HepG2 (cell line): ENCODE measurements at regions not wholly inside any gene's neighbourhood (a gene's known extent, or its start where the extent isn't known, plus 50 kb on each side); places are given as distances from the start of the nearest gene placed in this dataset.

Experiments
- ATAC-seq: fragments of 200-7000 bp; cut with Tn5 transposase; 3 replicates; pipeline ENCODE4 v1.9.1; 2020; ENCODE audit warnings: mild to moderate bottlenecking, moderate library complexity
- BruUV-seq: library from RNA; stranded (reverse); fragments of 400-500 nt; replicated peaks from 2 replicates; lab custom pipeline; 2021; lab: Mats Ljungman, UMichigan
- CTCF ChIA-PET: fragments of 300-600 bp; formaldehyde crosslinking; extraction: SDS; loops from one replicate; lab custom pipeline; 2021; ENCODE audit warnings: low total read pairs, inconsistent platforms, low intra/inter-chr PET ratio; lab: Yijun Ruan, JAX
- POLR2A ChIA-PET: fragments of 350-600 bp; sonication (Branson Sonifier 250); formaldehyde crosslinking; loops from one replicate; lab custom pipeline; 2020; ENCODE audit warnings: antibody characterized with exemption, inconsistent platforms; lab: Yijun Ruan, JAX
- DNase-seq: peaks from one replicate; pipeline ENCODE4 v3.0.0-alpha.2; 2015; ENCODE audit warnings: low spot score
- FAIRE-seq: peaks from 3 replicates; lab custom pipeline; 2011; peaks lifted over from hg19 to GRCh38; lab: Jason Lieb, UNC
- H2AFZ ChIP-seq: one replicate; pipeline ENCODE4 v1.6.1; 2011; ENCODE audit warnings: low read length, inconsistent platforms
- H3K27ac ChIP-seq: fragments of 300-600 bp; 3 replicates; pipeline ENCODE4 v1.8.0; 2011; ENCODE audit warnings: mixed run types, mild to moderate bottlenecking, mixed read lengths, low read length, inconsistent platforms; ENCODE audit not compliant: insufficient read depth; ENCODE audit errors: extremely low read length
- H3K27me3 ChIP-seq, 2 experiments: fragments of 200-600 bp in 1 of 2; 2 replicates in 1 of 2; 3 replicates in 1 of 2; pipeline versions ENCODE4 v1.6.0 to v1.8.0; 2011; ENCODE audit warnings: low read length in 2 of 2, mild to moderate bottlenecking in 2 of 2, moderate library complexity in 2 of 2, inconsistent platforms in 1 of 2; ENCODE audit not compliant: insufficient read depth in 2 of 2, control insufficient read depth in 1 of 2
- H3K36me3 ChIP-seq, 2 experiments: fragments of 200-600 bp in 1 of 2; replicated peaks in 1 of 2; 2 replicates in 1 of 2; 3 replicates in 1 of 2; pipeline versions ENCODE4 v1.5.1 to v1.8.0; 2011; ENCODE audit warnings: low read length in 2 of 2, inconsistent platforms in 1 of 2; ENCODE audit not compliant: insufficient read depth in 2 of 2, control insufficient read depth in 1 of 2
- H3K4me1 ChIP-seq: 2 replicates; pipeline ENCODE4 v1.5.1; 2012; ENCODE audit warnings: low read length, inconsistent platforms; ENCODE audit not compliant: insufficient read depth
- H3K4me2 ChIP-seq: 2 replicates; pipeline ENCODE4 v1.6.0; 2011; ENCODE audit warnings: low read depth, low read length, inconsistent platforms
- H3K4me3 ChIP-seq, 3 experiments: fragments of 200-600 bp in 1 of 3; sonication (generic), shearing (Covaris generic) in 1 of 3; replicated peaks in 1 of 3; 2 replicates each; pipeline ENCODE4 v1.5.1; 2011 to 2016; ENCODE audit warnings: low read length in 3 of 3, inconsistent platforms in 2 of 3, low read depth in 2 of 3, mild to moderate bottlenecking in 2 of 3, control low read depth in 1 of 3, mixed read lengths in 1 of 3; ENCODE audit not compliant: insufficient read depth in 1 of 3
- H3K79me2 ChIP-seq: one replicate; pipeline ENCODE4 v1.6.1; 2011; ENCODE audit warnings: low read length, inconsistent platforms; ENCODE audit not compliant: insufficient read depth
- H3K9ac ChIP-seq: 2 replicates; pipeline ENCODE4 v1.6.0; 2011; ENCODE audit warnings: mild to moderate bottlenecking, low read depth, low read length, inconsistent platforms; ENCODE audit not compliant: insufficient read depth
- H3K9me3 ChIP-seq: 2 replicates; pipeline ENCODE4 v1.5.1; 2012; ENCODE audit warnings: mild to moderate bottlenecking, low read length
- H4K20me1 ChIP-seq: 2 replicates; pipeline ENCODE4 v1.6.0; 2011; ENCODE audit warnings: inconsistent platforms, mild to moderate bottlenecking, low read length, moderate library complexity; ENCODE audit not compliant: insufficient read depth
- CAMTA2 ChIP-seq: sonication (generic); formaldehyde crosslinking; IDR thresholded peaks from 2 replicates; pipeline ENCODE4 v1.4.0; 2020; ENCODE audit warnings: mild to moderate bottlenecking, missing genetic modification reagents, borderline replicate concordance
- DZIP1 ChIP-seq: sonication (generic); formaldehyde crosslinking; IDR thresholded peaks from 2 replicates; pipeline ENCODE4 v1.5.0; 2020; ENCODE audit warnings: mild to moderate bottlenecking, missing genetic modification reagents
- ELF3 ChIP-seq: IDR thresholded peaks from 2 replicates; pipeline ENCODE4 v1.6.1; 2016; ENCODE audit warnings: missing genetic modification reagents, missing compliant biosample characterization
- KDM2A ChIP-seq: sonication (generic); formaldehyde crosslinking; IDR thresholded peaks from 2 replicates; pipeline ENCODE4 v1.4.0; 2020; ENCODE audit warnings: low read depth, missing genetic modification reagents, borderline replicate concordance
- KMT2A ChIP-seq: sonication (generic); formaldehyde crosslinking; IDR thresholded peaks from 2 replicates; pipeline ENCODE4 v1.4.0; 2020; ENCODE audit warnings: missing genetic modification reagents
- POLR2A ChIP-seq, 2 experiments: IDR thresholded peaks; 2 replicates each; pipeline ENCODE4 v1.6.1; 2011; ENCODE audit warnings: low read depth in 2 of 2, low read length in 2 of 2, mild to moderate bottlenecking in 1 of 2, moderate library complexity in 1 of 2; ENCODE audit not compliant: insufficient read depth in 1 of 2
- RBM39 ChIP-seq: fragments of 200-400 bp; formaldehyde crosslinking; IDR thresholded peaks from one replicate; pipeline ENCODE4 v1.6.1; 2018; ENCODE audit warnings: antibody characterized with exemption, mild to moderate bottlenecking, low read depth, low read length; ENCODE audit not compliant: poor library complexity, severe bottlenecking
- SALL2 ChIP-seq: sonication (generic); formaldehyde crosslinking; IDR thresholded peaks from 2 replicates; pipeline ENCODE4 v1.8.1; 2023; ENCODE audit warnings: mild to moderate bottlenecking, missing genetic modification reagents, inconsistent platforms
- SMC3 ChIP-seq: IDR thresholded peaks from 2 replicates; pipeline ENCODE4 v1.6.1; 2011; ENCODE audit warnings: low read length, improper control_type of control experiment
- TBX3 ChIP-seq: fragments of 450-650 bp; IDR thresholded peaks from 2 replicates; pipeline ENCODE4 v1.6.1; 2017; ENCODE audit warnings: antibody characterized with exemption, mild to moderate bottlenecking, inconsistent platforms, borderline replicate concordance
- ZNF253 ChIP-seq: sonication (generic); formaldehyde crosslinking; IDR thresholded peaks from 2 replicates; pipeline ENCODE4 v1.8.0; 2022; ENCODE audit warnings: mild to moderate bottlenecking, missing genetic modification reagents, borderline replicate concordance
- ZNF468 ChIP-seq: sonication (generic); formaldehyde crosslinking; IDR thresholded peaks from 2 replicates; pipeline ENCODE4 v1.8.0; 2022; ENCODE audit warnings: mild to moderate bottlenecking, moderate library complexity, missing genetic modification reagents
- ZNF678 ChIP-seq: sonication (generic); formaldehyde crosslinking; IDR thresholded peaks from 2 replicates; pipeline ENCODE4 v1.4.0; 2020; ENCODE audit warnings: mild to moderate bottlenecking, missing genetic modification reagents
- ZNF724P ChIP-seq: sonication (generic); formaldehyde crosslinking; IDR thresholded peaks from 2 replicates; pipeline ENCODE4 v1.8.0; 2022; ENCODE audit warnings: missing genetic modification reagents, borderline replicate concordance
- ZNF747 ChIP-seq: sonication (generic); formaldehyde crosslinking; IDR thresholded peaks from 2 replicates; pipeline ENCODE4 v1.8.1; 2023; ENCODE audit warnings: missing genetic modification reagents, mild to moderate bottlenecking, borderline replicate concordance
- ZSCAN20 ChIP-seq: sonication (generic); formaldehyde crosslinking; IDR thresholded peaks from 2 replicates; pipeline ENCODE4 v1.4.0; 2020; ENCODE audit warnings: missing genetic modification reagents, mild to moderate bottlenecking, borderline replicate concordance
- WGBS: methylation state at CpG from one replicate; pipeline ENCODE4 v1.1.6; 2017; ENCODE audit warnings: low lambda C conversion rate; 5-methylcytosine and 5-hydroxymethylcytosine counted together
- in situ Hi-C: cut with HindIII; loops from 2 replicates; pipeline ENCODE4 v1.10.0; 2017; ENCODE audit warnings: low pct_unique_long_range_greater_than_20kb; ENCODE audit not compliant: extremely low pct_ligation_motif_present
- intact Hi-C: fragments of 100-400 bp; cut with micrococcal nuclease; formaldehyde crosslinking; loops from one replicate; pipeline ENCODE4 v1.10.0; 2022; ENCODE audit not compliant: unreplicated experiment
- TF ChIP-seq, protein P1 (sequence below): sonication (generic); formaldehyde crosslinking; IDR thresholded peaks from 2 replicates; pipeline ENCODE4 v1.9.0; 2022; ENCODE audit warnings: missing genetic modification reagents, mild to moderate bottlenecking, borderline replicate concordance

DNA sequence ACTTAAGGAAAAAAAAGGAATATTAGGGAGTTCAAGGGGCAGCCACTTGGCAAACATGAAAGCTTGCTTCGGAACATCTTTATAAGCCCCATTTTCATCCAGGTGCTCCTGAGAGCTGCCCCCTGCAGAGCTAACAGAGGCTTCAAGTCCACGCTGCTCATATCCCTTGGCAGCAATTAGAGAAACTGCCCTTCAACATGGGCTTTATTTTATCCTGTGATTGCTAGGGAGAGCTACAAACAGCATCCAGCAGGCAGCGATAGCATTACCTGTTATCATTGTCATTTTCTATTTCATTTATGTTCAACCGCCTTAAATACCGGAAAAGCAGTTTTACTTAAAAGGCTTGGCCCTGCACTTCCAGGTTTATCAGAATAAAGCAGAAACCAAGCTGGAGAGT lies 68.4 kb upstream of the MCTP2 start:
- H3K9ac ChIP-seq, result no peak overlapping the region
- intact Hi-C loops, result loop anchor here (5.0 kb wide), 1 partner anchor 414 kb away; no protein-coding TSS in a partner anchor
- TF ChIP-seq ZSCAN20 (CRISPR knock-in tag) (no peak), ZNF468 (CRISPR knock-in tag) (no peak), KMT2A (CRISPR knock-in tag) (no peak), ELF3 (CRISPR knock-in tag) (no peak), TBX3 (no peak), ZNF747 (no peak), SALL2 (CRISPR knock-in tag) (no peak), KDM2A (CRISPR knock-in tag) (no peak), ZNF253 (CRISPR knock-in tag) (no peak)
- no peaks in the 10 kb centered on the region for H4K20me1 ChIP-seq
- no peak overlapping the region for H3K4me2 ChIP-seq
- H3K36me3 ChIP-seq, result no peaks in the 10 kb centered on the region
- no peak for DNase-seq
- H2AFZ ChIP-seq, result no peak overlapping the region
- no peak for ATAC-seq
- FAIRE-seq, result no peak
- 48% methylated on average over 5 of the region's 5 CpGs for WGBS
- POLR2A ChIA-PET, result no interaction called here
- no peak overlapping the region for H3K4me3 ChIP-seq
- CTCF ChIA-PET, result interaction anchor here (6.1 kb wide), 1 partner anchor 161 kb away, joined by 61 read pairs; no protein-coding TSS in a partner anchor
- H3K79me2 ChIP-seq, result no peaks in the 10 kb centered on the region
- in situ Hi-C loops, result loop anchor here (5.0 to 10.0 kb wide), 2 partner anchors 159 to 302 kb away; no protein-coding TSS in a partner anchor
- BruUV-seq, result no TSS peak
- no peak overlapping the region for H3K27ac ChIP-seq
- no peaks in the 10 kb centered on the region for H3K4me1 ChIP-seq
- no peaks in the 10 kb centered on the region for H3K9me3 ChIP-seq
- H3K27me3 ChIP-seq, result no peaks in the 10 kb centered on the region

DNA sequence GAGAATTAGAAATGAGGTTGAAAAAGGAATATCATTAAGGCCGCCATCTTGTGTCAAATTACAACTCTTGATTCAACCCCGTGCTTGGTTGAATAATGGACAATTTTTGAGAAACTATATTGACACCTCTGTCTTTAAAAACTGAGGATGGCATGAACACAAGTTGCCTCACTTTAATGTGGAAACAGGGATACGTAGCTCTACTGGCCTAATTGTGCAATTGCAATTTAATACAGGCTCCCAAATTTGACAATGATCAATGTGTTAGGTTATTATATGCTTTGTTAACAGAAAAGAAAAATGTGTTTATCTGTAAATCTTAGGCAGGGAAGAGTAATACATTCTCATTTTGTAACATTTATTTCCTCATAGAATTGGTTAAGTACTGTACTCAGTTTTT lies 77.1 kb upstream of the MCTP2 start:
- intact Hi-C loops (no loop called here), in situ Hi-C loops (no loop called here)
- Histone ChIP-seq H3K4me2 (no peak overlapping the region), H2AFZ (no peak overlapping the region), H3K4me3 (no peak overlapping the region), H3K79me2 (no peaks in the 10 kb centered on the region), H3K27me3 (no peaks in the 10 kb centered on the region), H3K36me3 (no peaks in the 10 kb centered on the region), H4K20me1 (no peaks in the 10 kb centered on the region), H3K27ac (no peak overlapping the region), H3K9ac (no peak overlapping the region), H3K9me3 (no peaks in the 10 kb centered on the region), H3K4me1 (no peaks in the 10 kb centered on the region)
- ATAC-seq (no peak), DNase-seq (no peak), FAIRE-seq (no peak)
- no TSS peak for BruUV-seq
- ChIA-PET POLR2A (no interaction called here), CTCF (no interaction called here)
- 5% methylated on average over 3 of the region's 3 CpGs for WGBS
- TF ChIP-seq, protein P1, sequence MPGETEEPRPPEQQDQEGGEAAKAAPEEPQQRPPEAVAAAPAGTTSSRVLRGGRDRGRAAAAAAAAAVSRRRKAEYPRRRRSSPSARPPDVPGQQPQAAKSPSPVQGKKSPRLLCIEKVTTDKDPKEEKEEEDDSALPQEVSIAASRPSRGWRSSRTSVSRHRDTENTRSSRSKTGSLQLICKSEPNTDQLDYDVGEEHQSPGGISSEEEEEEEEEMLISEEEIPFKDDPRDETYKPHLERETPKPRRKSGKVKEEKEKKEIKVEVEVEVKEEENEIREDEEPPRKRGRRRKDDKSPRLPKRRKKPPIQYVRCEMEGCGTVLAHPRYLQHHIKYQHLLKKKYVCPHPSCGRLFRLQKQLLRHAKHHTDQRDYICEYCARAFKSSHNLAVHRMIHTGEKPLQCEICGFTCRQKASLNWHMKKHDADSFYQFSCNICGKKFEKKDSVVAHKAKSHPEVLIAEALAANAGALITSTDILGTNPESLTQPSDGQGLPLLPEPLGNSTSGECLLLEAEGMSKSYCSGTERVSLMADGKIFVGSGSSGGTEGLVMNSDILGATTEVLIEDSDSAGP, result no peak
- TF ChIP-seq ZNF678 (no peak), POLR2A (IDR thresholded peaks at IDR 0.05; ENCODE audit: insufficient read depth in 1 of 2, low read depth in 2 of 2, low read length in 2 of 2) (no peak), SMC3 (no peak), CAMTA2 (CRISPR knock-in tag) (no peak), RBM39 (no peak), DZIP1 (CRISPR knock-in tag) (no peak), ZNF724P (CRISPR knock-in tag) (no peak)
